Ishikawa (cell line): ENCODE measurements at regions not wholly inside any gene's neighbourhood (a gene's known extent, or its start where the extent isn't known, plus 50 kb on each side); places are given as distances from the start of the nearest gene placed in this dataset.

ENCODE experiments used
- CEBPB ChIP-seq: IDR thresholded peaks from 2 replicates; pipeline ENCODE4 v1.6.1; 2012
- CREB1 ChIP-seq: IDR thresholded peaks from 2 replicates; pipeline ENCODE4 v1.6.1; 2012; ENCODE audit warnings: low read depth
- EGR1 ChIP-seq: IDR thresholded peaks from 2 replicates; pipeline ENCODE4 v1.6.1; 2012
- FOXM1 ChIP-seq: IDR thresholded peaks from 2 replicates; pipeline ENCODE4 v1.6.1; 2012; ENCODE audit warnings: low read depth, borderline replicate concordance
- NFIC ChIP-seq: IDR thresholded peaks from 2 replicates; pipeline ENCODE4 v1.6.1; 2012
- TEAD4 ChIP-seq: IDR thresholded peaks from 2 replicates; pipeline ENCODE4 v1.6.1; 2012
- YY1 ChIP-seq: IDR thresholded peaks from 2 replicates; pipeline ENCODE4 v1.6.1; 2012; ENCODE audit warnings: low read depth
- ZBTB7A ChIP-seq: IDR thresholded peaks from 2 replicates; pipeline ENCODE4 v1.6.1; 2012; ENCODE audit warnings: low read depth
- TF ChIP-seq, protein P1 (sequence below): IDR thresholded peaks from 2 replicates; pipeline ENCODE4 v1.6.1; 2012; ENCODE audit warnings: low read depth, mild to moderate bottlenecking

DNA sequence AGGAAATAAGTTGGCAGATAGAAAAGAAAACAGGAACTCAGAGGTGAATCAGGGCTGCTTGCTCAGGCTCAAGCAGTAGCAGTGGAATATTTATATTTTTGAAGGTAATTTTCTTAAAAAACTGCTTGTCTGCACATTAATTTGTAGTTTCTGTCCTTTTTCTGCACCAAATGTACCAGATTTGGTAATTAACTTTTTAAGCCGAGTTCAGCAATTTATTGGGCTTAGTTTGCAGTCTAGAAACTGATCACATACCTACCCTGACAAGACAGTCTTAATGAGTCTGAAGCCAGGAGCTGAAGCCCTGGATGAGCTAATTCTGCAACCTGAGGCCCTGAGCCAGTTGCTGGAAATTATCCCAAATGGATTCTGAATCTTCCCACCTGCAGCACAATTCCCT is 647.0 kb downstream of the TDRD15 start:
- TF ChIP-seq, protein P1, sequence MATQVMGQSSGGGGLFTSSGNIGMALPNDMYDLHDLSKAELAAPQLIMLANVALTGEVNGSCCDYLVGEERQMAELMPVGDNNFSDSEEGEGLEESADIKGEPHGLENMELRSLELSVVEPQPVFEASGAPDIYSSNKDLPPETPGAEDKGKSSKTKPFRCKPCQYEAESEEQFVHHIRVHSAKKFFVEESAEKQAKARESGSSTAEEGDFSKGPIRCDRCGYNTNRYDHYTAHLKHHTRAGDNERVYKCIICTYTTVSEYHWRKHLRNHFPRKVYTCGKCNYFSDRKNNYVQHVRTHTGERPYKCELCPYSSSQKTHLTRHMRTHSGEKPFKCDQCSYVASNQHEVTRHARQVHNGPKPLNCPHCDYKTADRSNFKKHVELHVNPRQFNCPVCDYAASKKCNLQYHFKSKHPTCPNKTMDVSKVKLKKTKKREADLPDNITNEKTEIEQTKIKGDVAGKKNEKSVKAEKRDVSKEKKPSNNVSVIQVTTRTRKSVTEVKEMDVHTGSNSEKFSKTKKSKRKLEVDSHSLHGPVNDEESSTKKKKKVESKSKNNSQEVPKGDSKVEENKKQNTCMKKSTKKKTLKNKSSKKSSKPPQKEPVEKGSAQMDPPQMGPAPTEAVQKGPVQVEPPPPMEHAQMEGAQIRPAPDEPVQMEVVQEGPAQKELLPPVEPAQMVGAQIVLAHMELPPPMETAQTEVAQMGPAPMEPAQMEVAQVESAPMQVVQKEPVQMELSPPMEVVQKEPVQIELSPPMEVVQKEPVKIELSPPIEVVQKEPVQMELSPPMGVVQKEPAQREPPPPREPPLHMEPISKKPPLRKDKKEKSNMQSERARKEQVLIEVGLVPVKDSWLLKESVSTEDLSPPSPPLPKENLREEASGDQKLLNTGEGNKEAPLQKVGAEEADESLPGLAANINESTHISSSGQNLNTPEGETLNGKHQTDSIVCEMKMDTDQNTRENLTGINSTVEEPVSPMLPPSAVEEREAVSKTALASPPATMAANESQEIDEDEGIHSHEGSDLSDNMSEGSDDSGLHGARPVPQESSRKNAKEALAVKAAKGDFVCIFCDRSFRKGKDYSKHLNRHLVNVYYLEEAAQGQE = no peak
- TF ChIP-seq CREB1 = no peak
- TF ChIP-seq NFIC = no peak
- TF ChIP-seq YY1 = no peak
- no peak for TF ChIP-seq ZBTB7A
- no peak for TF ChIP-seq FOXM1
- no peak for TF ChIP-seq EGR1
- no peak for TF ChIP-seq TEAD4
- TF ChIP-seq CEBPB = no peak
